Urinary bladder (tissue), 3 donors: ENCODE measurements at regions not wholly inside any gene's neighbourhood (a gene's known extent, or its start where the extent isn't known, plus 50 kb on each side); places are given as distances from the start of the nearest gene placed in this dataset.
"Not testable (repeated sequence)": the region's sequence is repeated elsewhere in the genome, so short reads cannot be mapped to it uniquely, and the experiment has no call there.

Experiments
- DNase-seq: peaks from one replicate; pipeline ENCODE4 v3.0.0-alpha.2; 2015; ENCODE audit errors: extremely low spot score
- H3K27ac ChIP-seq: one replicate; pipeline ENCODE4 v1.5.1; 2013; ENCODE audit warnings: low read depth, mild to moderate bottlenecking, moderate library complexity
- H3K36me3 ChIP-seq: one replicate; pipeline ENCODE4 v1.6.1; 2013; ENCODE audit warnings: mild to moderate bottlenecking, moderate library complexity; ENCODE audit not compliant: insufficient read depth
- H3K4me1 ChIP-seq: one replicate; pipeline ENCODE4 v1.6.1; 2013; ENCODE audit warnings: mild to moderate bottlenecking, moderate library complexity; ENCODE audit not compliant: insufficient read depth
- H3K4me3 ChIP-seq: one replicate; pipeline ENCODE4 v1.5.1; 2013; ENCODE audit warnings: low read depth, low read length
- WGBS: extraction: QIAGEN DNeasy Blood & Tissue Kit; methylation state at CpG from one replicate; pipeline ENCODE4 v1.1.7; 2013; 5-methylcytosine and 5-hydroxymethylcytosine counted together
- donor health status: healthy with polysubstance abuse.
- donor health status: healthy.

- not testable (repeated sequence) for H3K4me1 ChIP-seq, H3K36me3 ChIP-seq
These were observed 105.8 kb downstream of the CRLF3 start for GRCh38 chr17:30718691-30719090.

GRCh38 chr17:30718099-30718447 is 106.4 kb downstream of the CRLF3 start:
- not testable (repeated sequence) for H3K27ac ChIP-seq, H3K4me1 ChIP-seq, H3K36me3 ChIP-seq, DNase-seq, H3K4me3 ChIP-seq
- 97% methylated on average over 6 of the region's 6 CpGs for WGBS

More at GRCh38 chr17:30718691-30719090, 105.8 kb downstream of the CRLF3 start:
- H3K4me3 ChIP-seq, DNase-seq, H3K27ac ChIP-seq: not testable (repeated sequence)
- 90% methylated on average over 8 of the region's 8 CpGs for WGBS

GRCh38 chr17:30717291-30718098 is 107.0 kb downstream of the CRLF3 start:
- H3K4me1 ChIP-seq: no peaks in the 10 kb centered on the region
- H3K27ac ChIP-seq: no peak overlapping the region
- DNase-seq: no peak
- H3K4me3 ChIP-seq: no peak overlapping the region
- WGBS: 92% methylated on average over 8 of the region's 8 CpGs
- no peaks in the 10 kb centered on the region for H3K36me3 ChIP-seq

- Histone ChIP-seq H3K36me3 (no peaks in the 10 kb centered on the region), H3K4me3 (no peak overlapping the region), H3K4me1 (no peaks in the 10 kb centered on the region), H3K27ac (no peak overlapping the region)
- DNase-seq: no peak
- 89% methylated on average over 17 of the region's 17 CpGs for WGBS
These were observed 107.8 kb downstream of the CRLF3 start for GRCh38 chr17:30716461-30717290.

- DNase-seq, H3K36me3 ChIP-seq, H3K4me1 ChIP-seq, H3K4me3 ChIP-seq, H3K27ac ChIP-seq: not testable (repeated sequence)
- 67% methylated on average over 25 of the region's 25 CpGs for WGBS
These were observed 109.5 kb downstream of the CRLF3 start for GRCh38 chr17:30714825-30715622.

- 66% methylated on average over 10 of the region's 10 CpGs for WGBS
- H3K4me1 ChIP-seq, H3K36me3 ChIP-seq, H3K4me3 ChIP-seq, H3K27ac ChIP-seq, DNase-seq: not testable (repeated sequence)
These were observed 110.7 kb downstream of the CRLF3 start for GRCh38 chr17:30713805-30714204.

GRCh38 chr17:30712859-30713258 is 111.6 kb downstream of the CRLF3 start:
- H3K4me1 ChIP-seq, H3K4me3 ChIP-seq, H3K36me3 ChIP-seq, DNase-seq, H3K27ac ChIP-seq: not testable (repeated sequence)
- WGBS: 90% methylated on average over 3 of the region's 3 CpGs

GRCh38 chr17:30711626-30712507 is 112.6 kb downstream of the CRLF3 start:
- H3K27ac ChIP-seq, H3K36me3 ChIP-seq, H3K4me3 ChIP-seq, DNase-seq, H3K4me1 ChIP-seq: not testable (repeated sequence)
- WGBS: 72% methylated on average over 30 of the region's 30 CpGs

- H3K27ac ChIP-seq, H3K36me3 ChIP-seq, DNase-seq, H3K4me3 ChIP-seq, H3K4me1 ChIP-seq: not testable (repeated sequence)
- 73% methylated on average over 8 of the region's 8 CpGs for WGBS
These were observed 113.3 kb downstream of the CRLF3 start for GRCh38 chr17:30711176-30711575.

- peak overlapping the region; percentile 72 for H3K4me3 ChIP-seq
- WGBS: 16% methylated on average over 31 of the region's 31 CpGs
- DNase-seq, H3K27ac ChIP-seq, H3K4me1 ChIP-seq, H3K36me3 ChIP-seq: not testable (repeated sequence)
These were observed 114.0 kb downstream of the CRLF3 start for GRCh38 chr17:30710276-30711088.

GRCh38 chr17:30709561-30710275 is 114.8 kb downstream of the CRLF3 start:
- WGBS: under 1% methylated on average over 79 of the region's 81 CpGs
- DNase-seq, H3K27ac ChIP-seq, H3K4me1 ChIP-seq, H3K36me3 ChIP-seq: not testable (repeated sequence)
- H3K4me3 ChIP-seq: peak overlapping the region; percentile 72

- H3K4me1 ChIP-seq, H3K36me3 ChIP-seq, DNase-seq, H3K27ac ChIP-seq: not testable (repeated sequence)
- H3K4me3 ChIP-seq: peak overlapping the region; percentile 72
- WGBS: 1% methylated on average over 61 of the region's 64 CpGs
These were observed 115.4 kb downstream of the CRLF3 start for GRCh38 chr17:30709096-30709495.
